Activated CD8-positive, alpha-beta T cell treated with anti-CD3 and anti-CD28 coated beads for 36 hours (primary cell): ENCODE measurements at regions not wholly inside any gene's neighbourhood (a gene's known extent, or its start where the extent isn't known, plus 50 kb on each side); places are given as distances from the start of the nearest gene placed in this dataset.
"Not testable (repeated sequence)": the region's sequence is repeated elsewhere in the genome, so short reads cannot be mapped to it uniquely, and the experiment has no call there.

Experiments
- ATAC-seq: fragments of 200-7000 bp; cut with Tn5 transposase; one replicate; pipeline ENCODE4 v1.10.0; 2021; ENCODE audit warnings: mild to moderate bottlenecking, moderate library complexity
- CTCF ChIA-PET: fragments of 350-600 bp; sonication (Branson Sonifier 250); formaldehyde crosslinking; loops from one replicate; lab custom pipeline; 2021; ENCODE audit warnings: antibody characterized with exemption; lab: Charles Lee
- POLR2A ChIA-PET: fragments of 350-600 bp; sonication (Branson Sonifier 250); formaldehyde crosslinking; loops from one replicate; lab custom pipeline; 2021; ENCODE audit warnings: antibody characterized with exemption; lab: Charles Lee
- DNase-seq: peaks from one replicate; pipeline ENCODE4 v3.0.0-alpha.2; 2020
- H3K27ac Mint-ChIP-seq: one replicate; pipeline ENCODE4 v1.8.0; 2021; ENCODE audit warnings: mild to moderate bottlenecking, mixed read lengths
- H3K27me3 Mint-ChIP-seq: one replicate; pipeline ENCODE4 v1.8.0; 2021; ENCODE audit warnings: mixed read lengths
- H3K36me3 Mint-ChIP-seq: one replicate; pipeline ENCODE4 v1.8.0; 2021; ENCODE audit warnings: low read depth, mixed read lengths
- H3K4me1 Mint-ChIP-seq: one replicate; pipeline ENCODE4 v1.8.0; 2021; ENCODE audit warnings: low read depth, mixed read lengths
- H3K4me3 Mint-ChIP-seq: one replicate; pipeline ENCODE4 v1.8.0; 2021; ENCODE audit warnings: mild to moderate bottlenecking, moderate library complexity, mixed read lengths
- H3K9me3 Mint-ChIP-seq: one replicate; pipeline ENCODE4 v1.8.0; 2021; ENCODE audit warnings: mixed read lengths
- CTCF ChIP-seq: fragments of 200-600 bp; IDR thresholded peaks from one replicate; pipeline ENCODE4 v1.8.0; 2022; ENCODE audit warnings: antibody characterized with exemption, mild to moderate bottlenecking
- intact Hi-C: fragments of 100-400 bp; cut with micrococcal nuclease; formaldehyde crosslinking; loops from one replicate; pipeline ENCODE4 v1.10.0; 2022

- Mint-ChIP-seq H3K4me3 (no peak overlapping the region), H3K36me3 (peaks cover 3% of the 10 kb centered on the region), H3K27me3 (peaks cover 8% of the 10 kb centered on the region), H3K4me1 (peaks cover 9% of the 10 kb centered on the region), H3K27ac (no peak overlapping the region), H3K9me3 (no peaks in the 10 kb centered on the region)
- DNase-seq (no peak), ATAC-seq (no peak)
- intact Hi-C loops = loop anchor here (5.0 kb wide), 1 partner anchor 153 kb away; no protein-coding TSS in a partner anchor
- TF ChIP-seq CTCF = no peak
- CTCF ChIA-PET = interaction anchor here (0.6 to 4.9 kb wide), 4 partner anchors 121 to 187 kb away, joined by 3 to 54 read pairs (median 3); no protein-coding TSS in a partner anchor
- POLR2A ChIA-PET = interaction anchor here (0.5 kb wide), 1 partner anchor 161 kb away, joined by 5 read pairs; no protein-coding TSS in a partner anchor
Observed at GRCh38 chr7:142629588-142630260, 119.5 kb upstream of the PRSS1 start.

GRCh38 chr7:142628945-142629344, 120.3 kb upstream of the PRSS1 start:
- no peaks in the 10 kb centered on the region for H3K9me3 Mint-ChIP-seq
- DNase-seq = no peak
- peaks cover 8% of the 10 kb centered on the region for H3K27me3 Mint-ChIP-seq
- H3K36me3 Mint-ChIP-seq = peaks cover 3% of the 10 kb centered on the region
- ATAC-seq = no peak
- TF ChIP-seq CTCF = no peak
- intact Hi-C loops = no loop called here
- ChIA-PET CTCF (interaction anchor here (1.0 kb wide), 2 partner anchors 154 to 183 kb away, joined by 5 to 9 read pairs; no protein-coding TSS in a partner anchor), POLR2A (no interaction called here)
- H3K4me1 Mint-ChIP-seq = peaks cover 9% of the 10 kb centered on the region
- H3K27ac Mint-ChIP-seq = no peak overlapping the region
- no peak overlapping the region for H3K4me3 Mint-ChIP-seq

GRCh38 chr7:142627223-142627622, 122.0 kb upstream of the PRSS1 start:
- H3K36me3 Mint-ChIP-seq, H3K27me3 Mint-ChIP-seq, intact Hi-C loops, H3K4me1 Mint-ChIP-seq, H3K9me3 Mint-ChIP-seq, ATAC-seq, DNase-seq: not testable (repeated sequence)
- ChIA-PET POLR2A (interaction anchor here (0.6 to 1.9 kb wide), 3 partner anchors 23 to 423 kb away, joined by 3 to 5 read pairs (median 3); no protein-coding TSS in a partner anchor), CTCF (interaction anchor here (1.6 to 1.7 kb wide), 2 partner anchors 19 to 184 kb away, joined by 4 to 7 read pairs; no protein-coding TSS in a partner anchor)
- Mint-ChIP-seq H3K4me3 (peak overlapping the region; percentile 72), H3K27ac (peak overlapping the region; percentile 82)

GRCh38 chr7:142626420-142627035, 122.7 kb upstream of the PRSS1 start:
- POLR2A ChIA-PET = interaction anchor here (0.6 to 1.9 kb wide), 3 partner anchors 22 to 423 kb away, joined by 3 to 5 read pairs (median 3); no protein-coding TSS in a partner anchor

GRCh38 chr7:142625216-142625615, 124.1 kb upstream of the PRSS1 start:
- H3K9me3 Mint-ChIP-seq, H3K27me3 Mint-ChIP-seq, H3K4me1 Mint-ChIP-seq, H3K4me3 Mint-ChIP-seq, H3K36me3 Mint-ChIP-seq, H3K27ac Mint-ChIP-seq, DNase-seq, ATAC-seq, intact Hi-C loops: not testable (repeated sequence)
- ChIA-PET POLR2A (interaction anchor here (0.6 to 1.9 kb wide), 4 partner anchors 28 to 213 kb away, joined by 3 to 5 read pairs (median 3); no protein-coding TSS in a partner anchor), CTCF (interaction anchor here (1.2 to 2.6 kb wide), 5 partner anchors 21 to 376 kb away, joined by 3 to 12 read pairs (median 5); no protein-coding TSS in a partner anchor)

More at GRCh38 chr7:142626420-142627035, 122.7 kb upstream of the PRSS1 start:
- peak; percentile 30 for TF ChIP-seq CTCF
- CTCF ChIA-PET = interaction anchor here (0.9 to 2.6 kb wide), 7 partner anchors 11 to 185 kb away, joined by 3 to 12 read pairs (median 5); no protein-coding TSS in a partner anchor
- Mint-ChIP-seq H3K9me3 (no peaks in the 10 kb centered on the region), H3K4me1 (no peaks in the 10 kb centered on the region), H3K27me3 (peaks cover 1% of the 10 kb centered on the region), H3K36me3 (peaks cover 3% of the 10 kb centered on the region), H3K27ac (peak overlapping the region; percentile 82), H3K4me3 (peak overlapping the region; percentile 72)
- ATAC-seq = peak; percentile 91
- DNase-seq = peak; percentile 83
- intact Hi-C loops = no loop called here
